Peyer's patch (tissue), 4 donors: ENCODE measurements at regions not wholly inside any gene's neighbourhood (a gene's known extent, or its start where the extent isn't known, plus 50 kb on each side); places are given as distances from the start of the nearest gene placed in this dataset.

ENCODE experiments used
- POLR2A ChIP-seq, 2 donors: fragments of 450-650 bp; IDR thresholded peaks; one replicate each; pipeline ENCODE4 v1.5.1; 2017; ENCODE audit warnings: antibody characterized with exemption in 2 of 2, mild to moderate bottlenecking in 2 of 2, moderate library complexity in 2 of 2
- TF ChIP-seq, protein P1 (sequence below), 6 experiments: fragments of 450-650 bp in 4 of 6; fragments of 200-600 bp in 2 of 6; sonication (generic) in 1 of 6; IDR thresholded peaks; one replicate each; pipeline ENCODE4 v1.5.1; 2017 to 2019; ENCODE audit warnings: antibody characterized with exemption in 6 of 6, mild to moderate bottlenecking in 3 of 6, moderate library complexity in 1 of 6

DNA sequence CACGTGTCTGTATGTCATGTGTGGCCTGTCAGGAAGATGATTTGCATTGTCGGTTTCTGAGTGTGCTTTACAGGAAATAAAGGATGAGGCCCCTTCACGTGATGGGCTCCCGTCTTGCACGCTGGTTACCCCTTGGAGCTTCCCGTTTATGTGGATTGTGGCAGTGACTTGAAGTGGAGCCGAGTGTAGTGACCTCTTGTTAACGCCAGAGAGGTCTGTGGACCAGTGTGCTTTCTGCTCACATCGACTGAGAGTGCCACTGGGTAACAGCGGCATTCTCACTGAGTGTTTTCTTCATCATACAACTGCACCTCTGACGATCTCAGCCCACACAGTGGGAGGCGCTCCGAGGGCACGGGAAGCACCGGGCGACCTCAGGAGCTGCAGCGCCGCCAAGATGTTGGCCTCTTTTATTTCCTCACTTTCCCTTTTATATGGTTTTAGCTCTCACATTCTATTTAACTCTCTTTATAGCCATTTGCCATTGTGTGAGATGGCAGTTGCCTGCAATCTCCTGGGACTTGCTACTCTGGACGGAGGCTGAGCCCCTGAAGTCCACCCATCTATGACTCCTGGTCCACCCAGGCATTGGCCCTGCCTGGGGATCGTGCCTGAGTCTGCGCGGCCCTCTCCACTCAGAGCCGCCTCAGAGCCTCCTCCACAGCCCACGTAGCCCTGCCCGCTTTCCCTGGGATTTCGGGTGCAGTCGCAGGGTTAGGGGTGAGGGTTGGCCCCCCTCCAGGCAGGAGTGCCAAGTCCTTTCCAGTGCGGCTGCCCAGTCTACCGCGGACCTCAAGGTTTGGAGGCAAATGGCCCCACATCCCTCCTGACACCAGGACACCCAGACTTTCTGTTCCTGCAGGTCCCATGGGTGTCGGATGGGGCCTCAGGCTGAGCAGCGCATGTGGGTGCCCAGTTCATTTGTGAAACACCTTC, 238.9 kb downstream of the ERMARD start:
- TF ChIP-seq, protein P1, sequence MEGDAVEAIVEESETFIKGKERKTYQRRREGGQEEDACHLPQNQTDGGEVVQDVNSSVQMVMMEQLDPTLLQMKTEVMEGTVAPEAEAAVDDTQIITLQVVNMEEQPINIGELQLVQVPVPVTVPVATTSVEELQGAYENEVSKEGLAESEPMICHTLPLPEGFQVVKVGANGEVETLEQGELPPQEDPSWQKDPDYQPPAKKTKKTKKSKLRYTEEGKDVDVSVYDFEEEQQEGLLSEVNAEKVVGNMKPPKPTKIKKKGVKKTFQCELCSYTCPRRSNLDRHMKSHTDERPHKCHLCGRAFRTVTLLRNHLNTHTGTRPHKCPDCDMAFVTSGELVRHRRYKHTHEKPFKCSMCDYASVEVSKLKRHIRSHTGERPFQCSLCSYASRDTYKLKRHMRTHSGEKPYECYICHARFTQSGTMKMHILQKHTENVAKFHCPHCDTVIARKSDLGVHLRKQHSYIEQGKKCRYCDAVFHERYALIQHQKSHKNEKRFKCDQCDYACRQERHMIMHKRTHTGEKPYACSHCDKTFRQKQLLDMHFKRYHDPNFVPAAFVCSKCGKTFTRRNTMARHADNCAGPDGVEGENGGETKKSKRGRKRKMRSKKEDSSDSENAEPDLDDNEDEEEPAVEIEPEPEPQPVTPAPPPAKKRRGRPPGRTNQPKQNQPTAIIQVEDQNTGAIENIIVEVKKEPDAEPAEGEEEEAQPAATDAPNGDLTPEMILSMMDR (IDR thresholded peaks at IDR 0.05) = no peak
- TF ChIP-seq POLR2A (IDR thresholded peaks at IDR 0.05) = no peak
